ENCODE measurements at regions not wholly inside any gene's neighbourhood (a gene's known extent, or its start where the extent isn't known, plus 50 kb on each side); places are given as distances from the start of the nearest gene placed in this dataset.

GRCh38 chr13:104975272-104975671 is 1560.2 kb downstream of the EFNB2 start:
- TF ChIP-seq CTCF (conservative IDR thresholded peaks at IDR 0.05 in 1 of 2, IDR thresholded peaks at IDR 0.05 in 1 of 2; ENCODE audit: extremely low read depth in 1 of 2, insufficient read depth in 1 of 2, low read depth in 1 of 2, low read length in 2 of 2) (no peak), EZH2 (IDR thresholded peaks at IDR 0.05; ENCODE audit: borderline replicate concordance, low read length) (no peak)

Data from mammary epithelial cell (primary cell).